Gastrocnemius medialis (tissue), 4 donors: ENCODE measurements at regions not wholly inside any gene's neighbourhood (a gene's known extent, or its start where the extent isn't known, plus 50 kb on each side); places are given as distances from the start of the nearest gene placed in this dataset.

Experiments used
- ATAC-seq, 2 donors: fragments of 150-250 bp; one replicate each; pipeline ENCODE4 v1.9.1; 2016
- DNase-seq, 2 donors: peaks; one replicate each; pipeline ENCODE4 v3.0.0-alpha.2; 2019
- H3K27ac ChIP-seq, 4 donors: fragments of 200-600 bp; sonication (generic); 1 replicate in 1 of 4; 2 replicates in 3 of 4; pipeline ENCODE4 v1.5.1; 2016 to 2018; ENCODE audit warnings: mild to moderate bottlenecking in 2 of 4, moderate library complexity in 1 of 4
- H3K27me3 ChIP-seq, 3 donors: fragments of 200-600 bp; sonication (generic) in 2 of 3; 1 replicate in 1 of 3; 2 replicates in 2 of 3; pipeline versions ENCODE4 v1.5.1 to v1.6.0; 2016 to 2019; ENCODE audit warnings: mild to moderate bottlenecking in 1 of 3, moderate library complexity in 1 of 3
- H3K36me3 ChIP-seq, 2 donors: fragments of 200-600 bp; sonication (generic) in 1 of 2; one replicate each; pipeline ENCODE4 v1.5.1; 2017 to 2018
- H3K4me1 ChIP-seq, 2 donors: fragments of 200-600 bp; sonication (generic) in 1 of 2; one replicate each; pipeline ENCODE4 v1.5.1; 2016 to 2017; ENCODE audit warnings: mild to moderate bottlenecking in 2 of 2
- H3K4me3 ChIP-seq, 4 donors: fragments of 200-600 bp; sonication (generic) in 3 of 4; 1 replicate in 1 of 4; 2 replicates in 3 of 4; pipeline ENCODE4 v1.5.1; 2016 to 2019; ENCODE audit warnings: mild to moderate bottlenecking in 2 of 4
- H3K9me3 ChIP-seq, 3 donors: fragments of 200-600 bp; sonication (generic) in 2 of 3; 1 replicate in 1 of 3; 2 replicates in 2 of 3; pipeline ENCODE4 v1.5.1; 2016 to 2019
- POLR2A ChIP-seq, 2 donors: fragments of 450-650 bp; IDR thresholded peaks; one replicate each; pipeline ENCODE4 v1.6.1; 2017; ENCODE audit warnings: antibody characterized with exemption in 2 of 2, mild to moderate bottlenecking in 2 of 2, moderate library complexity in 2 of 2
- in situ Hi-C, 4 donors: fragments of 200-750 bp; cut with MboI; loops; one replicate each; pipeline versions ENCODE4 v1.15.0 to v1.8.0; 2017; ENCODE audit warnings: low sequenced_read_pairs in 4 of 4
- intact Hi-C: fragments of 100-400 bp; cut with DNase I; formaldehyde crosslinking; loops from one replicate; pipeline ENCODE4 v1.15.1; 2023; ENCODE audit warnings: low total_unique reads
- TF ChIP-seq, protein P1 (sequence below), 5 experiments: fragments of 450-650 bp in 3 of 5; fragments of 200-600 bp in 2 of 5; sonication (generic) in 2 of 5; IDR thresholded peaks in 4 of 5; conservative IDR thresholded peaks in 1 of 5; 1 replicate in 4 of 5; 2 replicates in 1 of 5; pipeline ENCODE4 v1.5.1; 2016 to 2019; ENCODE audit warnings: antibody characterized with exemption in 5 of 5, mild to moderate bottlenecking in 3 of 5, moderate library complexity in 3 of 5

DNA sequence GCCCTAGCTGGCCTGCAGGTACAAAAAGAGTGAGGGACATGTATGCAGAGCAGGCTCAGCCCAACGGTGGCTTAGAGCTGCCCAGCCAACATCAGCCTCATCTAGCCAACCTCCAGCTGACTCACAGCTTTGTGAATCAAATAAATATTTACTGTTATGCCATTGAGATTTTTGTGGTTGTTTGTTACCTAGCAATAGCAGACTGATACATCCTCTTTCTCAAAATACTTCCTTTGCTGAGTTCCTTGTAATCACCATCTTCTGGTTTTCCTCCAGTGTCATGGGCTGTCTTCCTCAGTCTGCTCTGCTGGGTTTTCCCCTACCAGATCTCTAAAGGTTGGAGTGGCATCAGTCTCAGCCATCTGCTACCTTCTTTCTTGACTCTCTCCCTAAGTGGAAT is 126.6 kb upstream of the SLC1A4 start:
- TF ChIP-seq, protein P1, sequence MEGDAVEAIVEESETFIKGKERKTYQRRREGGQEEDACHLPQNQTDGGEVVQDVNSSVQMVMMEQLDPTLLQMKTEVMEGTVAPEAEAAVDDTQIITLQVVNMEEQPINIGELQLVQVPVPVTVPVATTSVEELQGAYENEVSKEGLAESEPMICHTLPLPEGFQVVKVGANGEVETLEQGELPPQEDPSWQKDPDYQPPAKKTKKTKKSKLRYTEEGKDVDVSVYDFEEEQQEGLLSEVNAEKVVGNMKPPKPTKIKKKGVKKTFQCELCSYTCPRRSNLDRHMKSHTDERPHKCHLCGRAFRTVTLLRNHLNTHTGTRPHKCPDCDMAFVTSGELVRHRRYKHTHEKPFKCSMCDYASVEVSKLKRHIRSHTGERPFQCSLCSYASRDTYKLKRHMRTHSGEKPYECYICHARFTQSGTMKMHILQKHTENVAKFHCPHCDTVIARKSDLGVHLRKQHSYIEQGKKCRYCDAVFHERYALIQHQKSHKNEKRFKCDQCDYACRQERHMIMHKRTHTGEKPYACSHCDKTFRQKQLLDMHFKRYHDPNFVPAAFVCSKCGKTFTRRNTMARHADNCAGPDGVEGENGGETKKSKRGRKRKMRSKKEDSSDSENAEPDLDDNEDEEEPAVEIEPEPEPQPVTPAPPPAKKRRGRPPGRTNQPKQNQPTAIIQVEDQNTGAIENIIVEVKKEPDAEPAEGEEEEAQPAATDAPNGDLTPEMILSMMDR (IDR thresholded peaks at IDR 0.05 in 4 of 5, conservative IDR thresholded peaks at IDR 0.05 in 1 of 5): no peak
- TF ChIP-seq POLR2A (IDR thresholded peaks at IDR 0.05): no peak
- DNase-seq: no peak
- H3K4me3 ChIP-seq: no peak overlapping the region
- ATAC-seq: no peak
- intact Hi-C loops: loop anchor here (5.0 kb wide), 1 partner anchor 255 kb away; no protein-coding TSS in a partner anchor
- H3K36me3 ChIP-seq: no peaks in the 10 kb centered on the region
- H3K9me3 ChIP-seq: no peaks in the 10 kb centered on the region
- no peaks in the 10 kb centered on the region for H3K27me3 ChIP-seq
- H3K4me1 ChIP-seq: peaks cover 21 to 44% of the 10 kb centered on the region in 2 donors
- H3K27ac ChIP-seq: no peak overlapping the region
- in situ Hi-C loops: loop anchor here (5.0 to 25.0 kb wide), 9 partner anchors 110 to 525 kb away; partner anchors contain the start of gene AFTPH (in 1 of the 4)

DNA sequence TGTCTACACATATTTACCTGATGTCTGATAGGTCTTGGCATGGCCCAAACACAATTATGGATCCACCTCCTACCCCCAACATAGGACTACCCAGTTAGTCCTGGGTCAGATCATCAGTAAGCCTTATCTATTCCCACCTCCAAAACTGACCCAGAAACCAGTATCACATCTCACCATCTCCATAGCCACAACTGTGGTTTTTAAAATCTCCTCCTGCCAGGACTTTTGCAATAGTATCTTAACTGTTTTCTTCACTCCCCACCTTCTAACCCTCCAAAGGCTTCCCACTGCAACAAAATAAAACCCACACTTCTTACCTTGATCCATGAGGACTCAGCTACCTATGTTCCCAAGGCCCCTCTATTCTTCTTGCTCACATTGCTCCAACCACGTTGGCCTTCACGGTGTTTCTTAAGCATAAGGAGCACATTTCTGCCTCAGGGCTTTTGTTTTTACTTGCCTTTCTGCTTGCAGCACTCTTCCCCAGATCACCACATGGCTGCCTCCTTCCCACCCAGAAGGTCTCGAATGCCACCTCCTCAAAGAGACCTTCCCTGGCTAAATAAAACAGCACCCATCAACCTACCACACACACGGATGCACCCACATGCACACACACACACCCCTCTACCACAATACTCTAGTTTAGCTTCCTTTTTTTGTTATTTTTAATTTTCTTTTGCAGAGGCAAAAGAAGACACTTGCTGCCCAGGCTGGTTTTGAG is 125.9 kb upstream of the SLC1A4 start:
- TF ChIP-seq, protein P1 (IDR thresholded peaks at IDR 0.05 in 4 of 5, conservative IDR thresholded peaks at IDR 0.05 in 1 of 5): no peak
- TF ChIP-seq POLR2A (IDR thresholded peaks at IDR 0.05): no peak
- in situ Hi-C loops (loop anchor here (5.0 to 25.0 kb wide), 9 partner anchors 111 to 526 kb away; partner anchors contain the start of gene AFTPH (in 1 of the 4)), intact Hi-C loops (loop anchor here (5.0 kb wide), 1 partner anchor 256 kb away; no protein-coding TSS in a partner anchor)
- Histone ChIP-seq H3K27ac (no peak overlapping the region), H3K36me3 (no peaks in the 10 kb centered on the region), H3K9me3 (no peaks in the 10 kb centered on the region), H3K27me3 (no peaks in the 10 kb centered on the region), H3K4me3 (no peak overlapping the region), H3K4me1 (peaks cover 15 to 38% of the 10 kb centered on the region in 2 donors)
- ATAC-seq: no peak
- DNase-seq: no peak

- in situ Hi-C loops: loop anchor here (10.0 to 25.0 kb wide), 6 partner anchors 220 to 528 kb away; partner anchors contain the start of gene AFTPH (in 1 of the 4)
Measured at GRCh38 chr2:64865073-64865830, 123.9 kb upstream of the SLC1A4 start.

GRCh38 chr2:64865831-64866345 is 123.3 kb upstream of the SLC1A4 start:
- TF ChIP-seq POLR2A (IDR thresholded peaks at IDR 0.05): no peak
- TF ChIP-seq, protein P1 (IDR thresholded peaks at IDR 0.05 in 4 of 5, conservative IDR thresholded peaks at IDR 0.05 in 1 of 5): peak in 4 of 5 experiments; percentile 3 to 31 (median 10)
- H3K36me3 ChIP-seq: no peaks in the 10 kb centered on the region
- peaks cover 5 to 17% of the 10 kb centered on the region in 2 donors for H3K4me1 ChIP-seq
- no peaks in the 10 kb centered on the region for H3K9me3 ChIP-seq
- H3K4me3 ChIP-seq: peak overlapping the region; percentile 41 to 80 (median 78)
- intact Hi-C loops (loop anchor here (1.0 to 5.0 kb wide), 4 partner anchors 220 to 534 kb away; no protein-coding TSS in a partner anchor), in situ Hi-C loops (loop anchor here (10.0 to 25.0 kb wide), 6 partner anchors 221 to 529 kb away; partner anchors contain the start of gene AFTPH (in 1 of the 4))
- H3K27ac ChIP-seq: peak overlapping the region in 1 of 4 donors; percentile 87
- H3K27me3 ChIP-seq: no peaks in the 10 kb centered on the region
- DNase-seq (no peak), ATAC-seq (no peak)

More at GRCh38 chr2:64865073-64865830, 123.9 kb upstream of the SLC1A4 start:
- Histone ChIP-seq H3K36me3 (no peaks in the 10 kb centered on the region), H3K27ac (peak overlapping the region; percentile 77 to 87 (median 84)), H3K9me3 (no peaks in the 10 kb centered on the region), H3K27me3 (no peaks in the 10 kb centered on the region), H3K4me3 (peak overlapping the region; percentile 77 to 80 (median 78)), H3K4me1 (peaks cover 5 to 23% of the 10 kb centered on the region in 2 donors)
- TF ChIP-seq, protein P1 (IDR thresholded peaks at IDR 0.05 in 4 of 5, conservative IDR thresholded peaks at IDR 0.05 in 1 of 5): peak; percentile 48 to 99 (median 98)
- no peak for TF ChIP-seq POLR2A (IDR thresholded peaks at IDR 0.05)
- intact Hi-C loops: loop anchor here (1.0 to 5.0 kb wide), 4 partner anchors 219 to 533 kb away; no protein-coding TSS in a partner anchor
- DNase-seq (peak; percentile 39 to 58), ATAC-seq (peak; percentile 90 to 91)
